ENCODE measurements at regions not wholly inside any gene's neighbourhood (a gene's known extent, or its start where the extent isn't known, plus 50 kb on each side); places are given as distances from the start of the nearest gene placed in this dataset.

DNA sequence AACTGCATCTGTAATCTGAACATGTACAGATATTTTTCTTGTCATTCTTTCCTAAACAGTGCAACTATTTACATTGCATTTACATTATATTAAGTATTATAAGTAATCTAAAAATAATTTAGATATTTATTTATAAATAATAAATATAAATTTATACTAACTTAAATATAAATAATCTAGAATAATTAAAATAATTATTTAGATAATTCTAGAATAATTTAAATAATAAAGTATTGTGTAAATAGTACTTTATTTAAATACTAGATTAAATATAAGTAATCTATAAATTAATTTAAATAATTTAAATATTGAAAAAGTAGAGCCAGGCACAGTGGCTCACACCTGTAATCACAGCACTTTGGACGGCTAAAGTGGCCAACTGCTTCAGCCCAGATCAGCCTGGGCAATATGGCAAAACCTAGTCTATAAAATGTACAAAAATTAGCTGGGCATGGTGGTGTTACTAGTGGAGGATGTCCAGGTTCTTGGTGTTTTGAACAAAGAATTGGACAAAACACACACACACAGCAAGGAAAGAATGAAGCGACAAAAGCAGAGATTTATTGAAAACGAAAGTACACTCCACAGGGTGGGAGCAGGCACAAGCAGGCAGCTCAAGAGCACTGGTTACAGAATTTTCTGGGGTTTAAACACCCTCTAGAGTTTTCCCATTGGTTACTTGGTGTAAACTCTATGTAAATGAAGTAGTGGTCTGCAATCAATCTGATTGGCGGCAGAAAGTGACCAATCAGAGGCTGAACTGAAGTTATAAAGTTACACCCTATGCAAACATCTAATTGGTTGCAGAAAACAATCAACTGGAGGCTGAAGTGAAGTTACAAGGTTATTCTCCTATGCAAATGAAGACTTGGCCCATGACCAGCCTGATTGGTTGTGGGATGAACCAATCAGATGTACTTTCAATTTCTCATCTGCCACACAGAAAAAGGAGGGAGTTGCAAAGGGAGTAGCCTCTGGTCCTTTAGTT lies 100.2 kb upstream of the SP4 start:
- H3K4me3 ChIP-seq (ENCODE audit: low read depth, low read length) = no peak overlapping the region
- no peaks in the 10 kb centered on the region for H3K9me3 ChIP-seq (ENCODE audit: control insufficient read depth, insufficient read depth, low read depth, low read length)
- POLR2A ChIA-PET = interaction anchor here (0.6 kb wide), 1 partner anchor 25 kb away, joined by 3 read pairs; no protein-coding TSS in a partner anchor
- no peaks in the 10 kb centered on the region for H3K4me1 ChIP-seq (ENCODE audit: control insufficient read depth, insufficient read depth, low read length)
- TF ChIP-seq IKZF3 (tag by site-specific recombination; IDR thresholded peaks at IDR 0.05) (no peak), ZNF292 (tag by site-specific recombination; IDR thresholded peaks at IDR 0.05; ENCODE audit: borderline replicate concordance, low read depth) (no peak), TRIM28 (IDR thresholded peaks at IDR 0.05; ENCODE audit: borderline replicate concordance, low read length) (no peak), ZNF155 (tag by site-specific recombination; IDR thresholded peaks at IDR 0.05) (no peak)
- TF ChIP-seq, protein P1, sequence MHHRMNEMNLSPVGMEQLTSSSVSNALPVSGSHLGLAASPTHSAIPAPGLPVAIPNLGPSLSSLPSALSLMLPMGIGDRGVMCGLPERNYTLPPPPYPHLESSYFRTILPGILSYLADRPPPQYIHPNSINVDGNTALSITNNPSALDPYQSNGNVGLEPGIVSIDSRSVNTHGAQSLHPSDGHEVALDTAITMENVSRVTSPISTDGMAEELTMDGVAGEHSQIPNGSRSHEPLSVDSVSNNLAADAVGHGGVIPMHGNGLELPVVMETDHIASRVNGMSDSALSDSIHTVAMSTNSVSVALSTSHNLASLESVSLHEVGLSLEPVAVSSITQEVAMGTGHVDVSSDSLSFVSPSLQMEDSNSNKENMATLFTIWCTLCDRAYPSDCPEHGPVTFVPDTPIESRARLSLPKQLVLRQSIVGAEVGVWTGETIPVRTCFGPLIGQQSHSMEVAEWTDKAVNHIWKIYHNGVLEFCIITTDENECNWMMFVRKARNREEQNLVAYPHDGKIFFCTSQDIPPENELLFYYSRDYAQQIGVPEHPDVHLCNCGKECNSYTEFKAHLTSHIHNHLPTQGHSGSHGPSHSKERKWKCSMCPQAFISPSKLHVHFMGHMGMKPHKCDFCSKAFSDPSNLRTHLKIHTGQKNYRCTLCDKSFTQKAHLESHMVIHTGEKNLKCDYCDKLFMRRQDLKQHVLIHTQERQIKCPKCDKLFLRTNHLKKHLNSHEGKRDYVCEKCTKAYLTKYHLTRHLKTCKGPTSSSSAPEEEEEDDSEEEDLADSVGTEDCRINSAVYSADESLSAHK (tag by site-specific recombination; IDR thresholded peaks at IDR 0.05) = no peak
- CTCF ChIA-PET = no interaction called here
- no peak overlapping the region for H3K27ac ChIP-seq (ENCODE audit: extremely low read depth, low read depth, low read length)
- H3K36me3 ChIP-seq (ENCODE audit: control insufficient read depth in 2 of 2, insufficient read depth in 1 of 2, low read length in 2 of 2) = no peaks in the 10 kb centered on the region

DNA sequence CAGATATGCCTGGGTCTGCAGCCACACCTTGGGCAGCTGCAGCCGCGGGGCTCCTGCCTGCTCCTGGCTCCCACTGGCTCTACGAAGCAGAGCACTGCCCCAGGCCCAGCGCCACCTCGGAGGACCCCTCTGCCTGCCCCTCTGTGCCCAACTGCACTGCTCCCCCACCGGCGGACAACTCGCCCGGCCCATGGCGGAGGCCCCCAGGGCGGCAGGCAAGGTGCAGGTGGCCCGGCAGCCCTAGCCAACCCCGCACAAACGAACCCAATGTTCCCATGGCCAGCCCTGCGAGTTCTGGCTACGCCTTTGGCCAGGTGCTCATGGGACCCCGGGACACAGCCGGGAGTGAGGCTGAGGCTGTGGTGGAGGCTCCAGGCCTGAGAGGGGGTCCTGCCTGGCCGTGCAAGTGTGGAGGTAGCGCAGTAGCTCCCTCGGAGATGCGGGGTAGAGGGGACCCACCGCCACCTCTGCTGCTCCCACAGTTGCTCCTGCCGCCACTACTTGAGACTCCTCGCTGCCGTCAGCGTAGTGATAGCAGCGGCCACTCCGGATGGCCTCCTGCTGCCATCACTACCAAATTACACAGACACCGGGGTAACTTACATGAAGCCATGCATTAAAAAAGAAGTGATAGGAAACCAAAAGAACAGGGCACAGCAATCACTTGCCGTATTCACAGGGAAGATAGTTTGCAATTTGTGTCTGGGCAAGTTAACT lies 97.3 kb upstream of the SP4 start:
- Histone ChIP-seq H3K4me3 (ENCODE audit: low read depth, low read length) (no peak overlapping the region), H3K4me1 (ENCODE audit: control insufficient read depth, insufficient read depth, low read length) (no peaks in the 10 kb centered on the region), H3K27ac (ENCODE audit: extremely low read depth, low read depth, low read length) (no peak overlapping the region), H3K36me3 (ENCODE audit: control insufficient read depth in 2 of 2, insufficient read depth in 1 of 2, low read length in 2 of 2) (no peaks in the 10 kb centered on the region), H3K9me3 (ENCODE audit: control insufficient read depth, insufficient read depth, low read depth, low read length) (no peaks in the 10 kb centered on the region)
- ChIA-PET CTCF (no interaction called here), POLR2A (no interaction called here)
- TF ChIP-seq, protein P2, sequence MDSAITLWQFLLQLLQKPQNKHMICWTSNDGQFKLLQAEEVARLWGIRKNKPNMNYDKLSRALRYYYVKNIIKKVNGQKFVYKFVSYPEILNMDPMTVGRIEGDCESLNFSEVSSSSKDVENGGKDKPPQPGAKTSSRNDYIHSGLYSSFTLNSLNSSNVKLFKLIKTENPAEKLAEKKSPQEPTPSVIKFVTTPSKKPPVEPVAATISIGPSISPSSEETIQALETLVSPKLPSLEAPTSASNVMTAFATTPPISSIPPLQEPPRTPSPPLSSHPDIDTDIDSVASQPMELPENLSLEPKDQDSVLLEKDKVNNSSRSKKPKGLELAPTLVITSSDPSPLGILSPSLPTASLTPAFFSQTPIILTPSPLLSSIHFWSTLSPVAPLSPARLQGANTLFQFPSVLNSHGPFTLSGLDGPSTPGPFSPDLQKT (IDR thresholded peaks at IDR 0.05; ENCODE audit: borderline replicate concordance, low read depth, low read length) = no peak
- TF ChIP-seq ZNF530 (tag by site-specific recombination; IDR thresholded peaks at IDR 0.05; ENCODE audit: low read depth) (no peak), ZNF654 (tag by site-specific recombination; IDR thresholded peaks at IDR 0.05; ENCODE audit: low read depth) (no peak), ZXDB (tag by site-specific recombination; IDR thresholded peaks at IDR 0.05) (no peak), ZNF146 (tag by site-specific recombination; IDR thresholded peaks at IDR 0.05) (no peak), REPIN1 (tag by site-specific recombination; IDR thresholded peaks at IDR 0.05; ENCODE audit: low read depth) (no peak), GLIS2 (tag by site-specific recombination; IDR thresholded peaks at IDR 0.05) (no peak), HOXD13 (CRISPR knock-in tag; IDR thresholded peaks at IDR 0.05; ENCODE audit: borderline replicate concordance) (no peak), ZNF561 (tag by site-specific recombination; IDR thresholded peaks at IDR 0.05; ENCODE audit: borderline replicate concordance) (no peak), ZNF211 (tag by site-specific recombination; IDR thresholded peaks at IDR 0.05; ENCODE audit: low read depth) (no peak), ZBTB17 (tag by site-specific recombination; IDR thresholded peaks at IDR 0.05) (no peak), ZFP41 (tag by site-specific recombination; IDR thresholded peaks at IDR 0.05; ENCODE audit: borderline replicate concordance) (no peak)
- TF ChIP-seq, protein P3, sequence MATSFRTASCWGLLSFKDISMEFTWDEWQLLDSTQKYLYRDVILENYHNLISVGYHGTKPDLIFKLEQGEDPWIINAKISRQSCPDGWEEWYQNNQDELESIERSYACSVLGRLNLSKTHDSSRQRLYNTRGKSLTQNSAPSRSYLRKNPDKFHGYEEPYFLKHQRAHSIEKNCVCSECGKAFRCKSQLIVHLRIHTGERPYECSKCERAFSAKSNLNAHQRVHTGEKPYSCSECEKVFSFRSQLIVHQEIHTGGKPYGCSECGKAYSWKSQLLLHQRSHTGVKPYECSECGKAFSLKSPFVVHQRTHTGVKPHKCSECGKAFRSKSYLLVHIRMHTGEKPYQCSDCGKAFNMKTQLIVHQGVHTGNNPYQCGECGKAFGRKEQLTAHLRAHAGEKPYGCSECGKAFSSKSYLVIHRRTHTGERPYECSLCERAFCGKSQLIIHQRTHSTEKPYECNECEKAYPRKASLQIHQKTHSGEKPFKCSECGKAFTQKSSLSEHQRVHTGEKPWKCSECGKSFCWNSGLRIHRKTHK (tag by site-specific recombination; IDR thresholded peaks at IDR 0.05) = no peak

All from HEK293 (cell line).